UCSD-AML1 (cell line): ENCODE measurements at regions not wholly inside any gene's neighbourhood (a gene's known extent, or its start where the extent isn't known, plus 50 kb on each side); places are given as distances from the start of the nearest gene placed in this dataset.
"Not testable (repeated sequence)": the region's sequence is repeated elsewhere in the genome, so short reads cannot be mapped to it uniquely, and the experiment has no call there.

Source experiments
- DNase-seq: peaks from one replicate; lab custom pipeline; 2025; ENCODE audit not compliant: unreplicated experiment; lab: John Stamatoyannopoulos, UW

DNA sequence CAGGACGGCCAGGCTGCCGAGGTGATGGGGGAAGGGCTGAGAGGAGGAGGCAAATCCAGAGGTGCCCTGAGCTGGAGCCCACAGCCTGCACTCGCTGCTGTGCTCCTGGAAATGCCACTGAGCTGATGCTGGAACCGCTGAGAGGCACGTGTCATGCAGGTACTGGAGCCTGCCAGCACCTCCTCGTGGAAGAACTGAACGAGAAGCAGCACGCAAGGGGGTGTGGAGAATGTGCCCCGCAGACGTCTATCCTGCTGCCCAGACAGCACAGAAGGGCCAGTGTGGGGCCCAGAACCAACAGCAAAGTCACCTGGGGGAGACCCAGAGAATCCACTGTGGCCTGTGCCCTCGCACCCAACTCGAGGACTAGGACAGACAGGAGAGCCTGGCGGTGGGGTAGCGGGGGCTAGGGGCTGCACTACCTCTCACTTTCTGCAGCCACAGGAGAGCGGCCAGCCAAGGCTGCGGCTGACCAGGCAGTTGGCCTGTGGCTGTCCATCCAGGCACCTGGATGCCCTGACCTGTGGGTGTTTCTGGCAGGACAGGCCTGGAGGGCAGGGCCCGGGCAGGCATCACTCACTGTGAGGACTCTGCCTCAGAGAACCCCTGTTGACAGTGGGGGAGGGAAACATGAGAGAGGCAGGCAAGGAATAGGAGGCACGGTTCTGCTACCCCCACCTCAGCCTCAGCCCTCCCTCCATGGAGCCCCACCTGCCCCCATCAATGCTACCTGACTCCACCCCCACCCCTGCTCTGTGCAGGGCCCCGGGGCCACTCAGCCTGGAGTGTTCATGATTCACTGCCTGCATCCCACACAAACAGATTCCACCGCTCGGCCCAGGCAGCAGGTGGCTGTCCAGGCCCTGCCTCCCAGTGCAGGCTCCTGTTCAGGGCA lies 213.1 kb downstream of the TBC1D2B start:
- no peak for DNase-seq

- no peak for DNase-seq
Measured at GRCh38 chr15:77863491-77864105, 213.9 kb downstream of the TBC1D2B start.

DNA sequence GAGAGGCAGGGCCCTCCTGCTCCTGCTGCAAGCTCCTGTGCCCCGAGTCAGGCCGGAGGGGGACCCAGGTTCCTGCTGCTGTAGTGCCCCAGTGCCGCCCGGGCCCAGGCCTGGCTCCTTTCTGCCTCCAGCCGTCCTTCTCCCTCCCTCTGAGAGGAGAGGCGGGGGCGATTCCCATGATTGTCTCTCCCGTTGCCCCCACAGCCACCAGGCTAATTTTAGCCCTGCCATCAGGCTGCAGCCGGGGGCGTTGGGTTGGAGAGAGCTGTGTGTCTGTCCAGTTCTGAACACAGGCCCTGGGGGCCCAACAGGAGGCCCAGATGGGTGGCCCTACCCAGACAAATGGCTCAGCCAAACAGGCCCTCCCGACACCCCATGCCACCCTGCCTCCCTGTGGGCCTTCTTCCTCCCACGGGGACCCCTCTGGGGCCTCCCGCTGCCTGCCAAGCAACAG lies 214.8 kb downstream of the TBC1D2B start:
- no peak for DNase-seq

- DNase-seq = not testable (repeated sequence)
Measured at GRCh38 chr15:77861997-77862635, 215.4 kb downstream of the TBC1D2B start.

- DNase-seq = no peak
Measured at GRCh38 chr15:77860071-77860691, 217.3 kb downstream of the TBC1D2B start.

- no peak for DNase-seq
Measured at GRCh38 chr15:77859491-77860060, 217.9 kb downstream of the TBC1D2B start.

DNA sequence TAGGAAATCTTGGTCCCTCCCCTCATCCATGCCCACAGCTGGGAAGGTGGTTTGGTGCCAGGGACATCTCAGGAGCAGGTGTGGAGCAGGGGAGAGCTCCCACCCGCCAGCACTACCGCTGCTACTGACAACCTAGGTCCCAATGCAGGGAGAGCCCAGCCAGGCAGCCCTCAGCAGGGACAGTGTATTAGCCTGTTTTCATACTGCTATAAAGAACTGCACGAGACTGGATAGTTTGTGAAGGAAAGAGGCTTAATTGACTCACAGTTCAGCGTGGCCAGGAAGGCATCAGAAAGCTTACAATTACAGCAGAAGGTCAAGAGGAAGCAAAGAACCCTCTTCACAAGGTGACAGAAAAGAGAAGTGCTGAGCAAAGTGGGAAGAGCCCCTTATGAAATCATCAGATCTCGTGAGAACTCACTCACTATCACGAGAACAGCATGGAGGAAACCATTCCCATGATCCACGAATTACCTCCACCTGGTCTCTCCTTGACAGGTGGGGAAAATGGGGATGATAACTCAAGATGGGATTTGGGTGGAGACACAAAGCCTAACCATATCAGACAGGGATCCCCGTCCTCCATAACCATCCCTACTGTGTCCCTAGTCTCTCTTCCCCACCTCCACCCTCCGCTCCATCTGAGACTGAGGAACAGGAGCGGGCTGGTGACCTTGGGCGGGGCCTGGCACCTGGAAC lies 218.6 kb downstream of the TBC1D2B start:
- no peak for DNase-seq

GRCh38 chr15:77857419-77857818 lies 220.1 kb downstream of the TBC1D2B start:
- no peak for DNase-seq

DNA sequence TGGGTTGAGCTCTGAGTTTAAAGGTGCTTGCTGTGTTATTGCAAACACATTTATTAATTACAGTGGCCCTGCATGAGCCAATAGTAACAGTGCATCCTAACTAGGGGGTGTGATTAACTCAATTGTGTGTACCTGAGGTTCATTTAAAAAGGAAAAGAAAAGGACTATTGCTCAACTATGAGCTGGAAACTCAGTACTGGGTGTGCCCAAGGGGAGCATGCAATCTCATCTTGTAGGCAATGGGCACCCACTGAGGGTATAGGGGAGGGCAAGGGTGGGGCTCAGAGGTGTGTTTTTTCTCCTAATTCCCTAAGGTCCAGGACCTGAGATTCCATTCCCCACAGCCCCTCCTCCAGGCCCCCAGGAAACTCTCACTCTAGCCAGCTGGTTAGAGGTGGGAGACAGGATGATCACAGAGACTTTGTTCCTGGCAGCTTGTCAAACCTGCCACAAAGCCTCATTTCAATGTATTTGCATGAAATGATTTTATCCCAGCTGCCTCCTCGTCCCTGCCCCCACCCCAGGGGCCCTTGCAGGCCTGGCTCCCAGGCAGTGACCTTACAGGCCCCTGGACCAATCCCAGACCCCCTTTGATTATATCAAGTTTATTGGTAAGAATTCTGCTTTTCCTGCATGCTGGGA lies 220.7 kb downstream of the TBC1D2B start:
- DNase-seq = no peak

DNA sequence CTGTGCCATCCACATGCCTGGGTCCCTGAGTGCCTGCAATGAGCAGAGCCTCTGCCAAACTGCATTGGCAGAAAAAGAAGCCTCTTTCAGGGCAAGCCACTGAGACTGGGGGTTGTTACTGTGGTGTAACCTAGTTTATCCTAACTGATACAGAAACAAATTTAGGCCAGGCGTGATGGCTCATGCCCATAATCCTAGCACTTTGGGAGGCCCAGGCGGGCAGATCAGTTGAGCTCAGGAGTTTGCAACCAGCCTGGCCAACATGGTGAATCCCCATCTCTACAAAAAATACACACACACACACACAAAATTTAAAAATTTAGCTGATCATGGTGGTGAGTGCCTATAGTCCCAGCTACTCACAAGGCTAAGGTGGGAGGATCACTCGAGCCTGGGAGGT lies 221.6 kb downstream of the TBC1D2B start:
- DNase-seq = no peak

DNA sequence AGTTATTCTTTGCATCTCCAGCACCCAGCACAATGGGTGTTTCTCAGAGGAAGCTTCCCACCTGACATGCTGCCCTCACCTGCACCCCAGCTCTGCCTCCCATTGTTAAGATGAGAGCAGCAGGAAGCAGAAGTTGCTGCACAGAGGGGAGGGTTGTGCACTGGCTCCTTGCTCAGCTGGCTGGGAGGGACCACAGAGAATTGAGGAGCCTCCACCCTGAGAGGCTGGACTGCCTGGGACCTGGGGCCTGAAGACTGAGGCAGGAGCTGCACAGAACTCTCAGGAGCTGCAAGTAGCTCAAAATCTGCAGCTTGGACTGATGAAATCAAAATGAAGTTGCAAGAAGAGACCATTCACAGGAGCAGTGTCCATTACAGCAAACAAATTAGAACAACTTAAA lies 222.3 kb upstream of the LINGO1 start:
- DNase-seq = no peak

GRCh38 chr15:77853910-77854309 lies 221.2 kb upstream of the LINGO1 start:
- no peak for DNase-seq

- no peak for DNase-seq
Measured at GRCh38 chr15:77853008-77853328, 220.3 kb upstream of the LINGO1 start.

GRCh38 chr15:77852241-77853007 lies 219.7 kb upstream of the LINGO1 start:
- DNase-seq = no peak

DNA sequence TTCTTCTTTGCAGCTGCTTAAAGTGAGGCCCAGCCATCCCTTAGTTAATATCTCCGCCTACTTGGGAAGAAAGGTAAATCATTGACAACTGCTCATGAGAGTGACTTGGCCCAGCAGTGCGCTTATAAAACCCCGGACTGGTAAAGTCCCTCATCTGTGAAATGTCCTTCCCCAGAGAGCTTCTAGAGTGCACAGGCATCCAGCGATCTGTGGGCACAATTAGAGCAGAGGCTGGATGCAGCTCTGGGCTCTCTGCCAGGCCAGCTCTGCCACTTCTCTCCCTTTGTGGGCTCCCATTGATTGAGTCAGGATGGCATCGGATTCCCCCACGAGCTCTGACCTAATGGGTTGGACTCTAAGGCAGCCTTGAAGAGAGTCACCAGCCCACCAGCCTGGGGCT lies 219.0 kb upstream of the LINGO1 start:
- no peak for DNase-seq

- no peak for DNase-seq
Measured at GRCh38 chr15:77851086-77851485, 218.4 kb upstream of the LINGO1 start.

DNA sequence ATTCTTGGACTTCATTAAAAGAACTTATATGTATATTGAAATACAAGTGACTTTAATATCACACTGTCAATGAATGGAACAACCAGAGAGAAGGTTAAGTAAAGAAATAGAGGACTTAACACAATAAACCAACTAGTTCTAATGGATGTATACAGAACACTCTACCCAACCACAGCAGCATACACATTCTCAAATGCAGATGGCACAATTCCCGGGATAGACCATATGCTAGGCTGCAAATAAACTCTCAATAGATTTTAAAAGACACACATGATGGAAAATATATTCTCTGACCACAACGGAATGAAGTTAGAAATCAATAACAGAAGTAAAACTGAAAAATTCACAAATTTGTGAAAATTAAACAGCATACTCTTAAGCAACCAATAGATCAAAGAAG lies 214.3 kb upstream of the LINGO1 start:
- DNase-seq = no peak

DNA sequence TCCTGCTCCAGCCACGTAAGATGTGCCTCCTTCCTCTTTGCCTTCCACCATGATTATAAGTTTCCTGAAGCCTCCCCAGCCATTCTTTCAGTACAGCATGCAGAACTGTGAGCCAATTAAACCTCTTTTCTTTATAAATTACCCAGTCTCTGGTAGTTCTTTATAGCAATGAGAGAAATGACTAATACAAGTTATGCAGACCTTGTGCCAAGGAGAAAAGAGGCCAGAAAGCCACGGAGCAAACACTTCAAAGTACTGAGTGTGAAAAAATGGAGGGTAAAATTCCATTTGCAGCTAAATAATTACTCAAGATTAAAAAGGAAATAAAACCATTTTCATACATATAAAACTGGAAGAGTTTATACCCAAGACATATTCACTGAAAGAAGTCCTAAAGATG lies 213.6 kb upstream of the LINGO1 start:
- no peak for DNase-seq

GRCh38 chr15:77844798-77845446 lies 212.2 kb upstream of the LINGO1 start:
- no peak for DNase-seq
